ENCODE measurements at regions not wholly inside any gene's neighbourhood (a gene's known extent, or its start where the extent isn't known, plus 50 kb on each side); places are given as distances from the start of the nearest gene placed in this dataset.

GRCh38 chr13:109440320-109440719 lies 346.1 kb downstream of the IRS2 start:
- no peak for DNase-seq

- DNase-seq: no peak
These were observed 346.6 kb downstream of the IRS2 start for GRCh38 chr13:109439813-109440212.

GRCh38 chr13:109436841-109437240 lies 349.5 kb downstream of the IRS2 start:
- no peak for DNase-seq

GRCh38 chr13:109436055-109436622 lies 350.2 kb downstream of the IRS2 start:
- DNase-seq: no peak

- DNase-seq: no peak
These were observed 355.2 kb downstream of the IRS2 start for GRCh38 chr13:109431217-109431616.

- DNase-seq: no peak
These were observed 358.2 kb downstream of the IRS2 start for GRCh38 chr13:109428146-109428545.

- DNase-seq: no peak
These were observed 358.7 kb downstream of the IRS2 start for GRCh38 chr13:109427695-109428094.

GRCh38 chr13:109427148-109427547 lies 359.2 kb downstream of the IRS2 start:
- DNase-seq: no peak

GRCh38 chr13:109426690-109426990 lies 359.7 kb downstream of the IRS2 start:
- DNase-seq: no peak

GRCh38 chr13:109425821-109426689 lies 360.3 kb downstream of the IRS2 start:
- DNase-seq: no peak

- peak in 1 of 58 donors; percentile 5 for DNase-seq
These were observed 364.2 kb downstream of the IRS2 start for GRCh38 chr13:109422161-109422560.

GRCh38 chr13:109419896-109420295 lies 366.5 kb downstream of the IRS2 start:
- DNase-seq: no peak

- DNase-seq: no peak
These were observed 368.3 kb downstream of the IRS2 start for GRCh38 chr13:109418111-109418510.

- DNase-seq: no peak
These were observed 370.4 kb downstream of the IRS2 start for GRCh38 chr13:109416001-109416400.

GRCh38 chr13:109415057-109415456 lies 371.3 kb downstream of the IRS2 start:
- DNase-seq: no peak

- peak in 48 of 58 donors; percentile 8 to 76 (median 42) for DNase-seq
These were observed 374.0 kb downstream of the IRS2 start for GRCh38 chr13:109412283-109412901.

GRCh38 chr13:109410868-109411267 lies 375.5 kb downstream of the IRS2 start:
- DNase-seq: no peak

GRCh38 chr13:109408591-109409382 lies 377.6 kb downstream of the IRS2 start:
- DNase-seq: no peak

- DNase-seq: no peak
These were observed 379.9 kb downstream of the IRS2 start for GRCh38 chr13:109406376-109406992.

- DNase-seq: peak in 3 of 58 donors; percentile 3 to 8 (median 4)
These were observed 383.4 kb downstream of the IRS2 start for GRCh38 chr13:109403012-109403421.

GRCh38 chr13:109401891-109402290 lies 384.5 kb downstream of the IRS2 start:
- DNase-seq: no peak
